HG02588 (cell line): ENCODE measurements at regions not wholly inside any gene's neighbourhood (a gene's known extent, or its start where the extent isn't known, plus 50 kb on each side); places are given as distances from the start of the nearest gene placed in this dataset.
"Not testable (repeated sequence)": the region's sequence is repeated elsewhere in the genome, so short reads cannot be mapped to it uniquely, and the experiment has no call there.

Experiments used
- ATAC-seq: cut with Tn5 transposase; IDR thresholded peaks from one replicate; pipeline ENCODE4 v1.9.1; 2021; ENCODE audit warnings: mild to moderate bottlenecking, moderate library complexity; ENCODE audit not compliant: unreplicated experiment

- no peak for ATAC-seq
Measured at GRCh38 chr11:116387641-116388040, 385.1 kb downstream of the BUD13 start.

DNA sequence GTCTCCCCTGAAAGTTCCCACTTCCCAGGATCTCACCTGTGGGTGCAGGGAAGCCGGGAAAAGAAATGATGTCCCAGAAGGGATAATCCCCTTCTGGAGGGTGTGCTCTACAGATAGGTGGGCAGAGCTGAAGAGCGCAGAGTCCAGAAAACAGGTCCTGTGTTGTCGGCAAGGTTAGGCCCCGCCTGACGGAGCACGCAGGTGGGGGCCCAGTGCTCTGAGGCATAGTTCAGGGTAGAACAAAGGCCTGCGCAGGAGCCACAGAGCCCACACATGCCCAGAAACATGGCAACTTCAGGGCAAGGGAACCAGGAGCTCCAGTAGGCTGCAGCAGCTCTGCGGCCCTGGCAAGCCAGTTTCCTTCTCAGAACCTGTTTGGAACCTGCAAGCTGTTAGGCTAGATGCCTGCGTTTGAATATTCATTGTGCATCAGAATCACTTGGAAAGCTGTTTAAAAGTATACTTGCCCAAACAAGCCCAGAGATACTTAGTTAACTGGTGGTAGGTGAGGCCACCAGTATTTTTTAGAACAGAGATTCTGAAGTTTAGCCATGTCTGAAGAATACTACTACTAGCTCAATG is 386.6 kb downstream of the BUD13 start:
- no peak for ATAC-seq

- no peak for ATAC-seq
Measured at GRCh38 chr11:116384876-116385275, 387.9 kb downstream of the BUD13 start.

- no peak for ATAC-seq
Measured at GRCh38 chr11:116384407-116384806, 388.4 kb downstream of the BUD13 start.

DNA sequence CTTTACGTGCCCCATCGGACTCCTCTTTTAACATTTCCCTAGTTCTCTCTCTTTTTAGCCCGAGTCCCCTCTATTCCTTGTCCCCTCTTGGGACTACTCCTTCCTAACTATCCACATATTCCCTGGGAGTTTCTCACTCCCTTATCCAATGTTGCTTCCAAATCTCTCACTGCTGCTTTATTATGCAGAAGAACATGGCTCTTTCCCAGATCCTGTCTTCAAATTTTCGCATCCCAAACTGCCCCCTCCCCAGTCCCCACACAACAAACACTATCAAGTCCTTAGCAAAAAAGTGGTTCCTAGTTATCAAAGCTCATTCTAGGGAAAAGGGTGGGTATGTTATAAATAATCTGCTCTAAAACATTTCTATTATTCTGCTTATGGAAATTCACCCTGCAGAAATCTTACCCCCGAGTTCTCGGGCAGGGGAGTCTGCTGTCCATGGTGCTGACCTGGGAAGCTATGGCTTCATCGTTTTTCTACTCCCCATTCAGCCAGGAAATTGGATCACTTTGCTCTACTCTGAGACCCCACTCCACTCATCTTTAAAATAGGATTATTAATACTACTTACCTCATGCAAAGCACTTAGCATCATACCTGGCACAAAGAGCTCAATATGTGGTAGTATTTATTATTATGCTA is 393.5 kb downstream of the BUD13 start:
- ATAC-seq, result no peak

GRCh38 chr11:116376547-116376946 is 396.2 kb downstream of the BUD13 start:
- no peak for ATAC-seq

- ATAC-seq, result no peak
Measured at GRCh38 chr11:116376054-116376453, 396.7 kb downstream of the BUD13 start.

DNA sequence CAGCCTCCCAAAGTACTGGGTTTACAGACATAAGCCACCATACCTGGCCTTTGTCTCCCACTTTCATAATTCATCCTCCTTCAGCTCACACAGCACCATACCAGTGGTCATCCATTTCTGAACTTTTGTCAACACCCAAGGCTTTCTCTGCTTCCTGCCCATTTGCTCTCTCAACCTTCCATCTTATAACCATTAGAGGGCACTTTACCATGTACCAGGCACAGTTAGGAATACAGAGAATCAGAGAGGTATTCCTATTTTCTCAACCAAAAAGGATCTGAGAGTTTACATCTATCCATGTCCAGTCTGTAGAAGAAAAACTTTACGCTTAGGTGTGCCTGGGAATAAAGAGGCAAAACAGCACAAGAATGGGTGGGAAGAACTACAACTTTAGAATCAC is 397.6 kb downstream of the BUD13 start:
- no peak for ATAC-seq

DNA sequence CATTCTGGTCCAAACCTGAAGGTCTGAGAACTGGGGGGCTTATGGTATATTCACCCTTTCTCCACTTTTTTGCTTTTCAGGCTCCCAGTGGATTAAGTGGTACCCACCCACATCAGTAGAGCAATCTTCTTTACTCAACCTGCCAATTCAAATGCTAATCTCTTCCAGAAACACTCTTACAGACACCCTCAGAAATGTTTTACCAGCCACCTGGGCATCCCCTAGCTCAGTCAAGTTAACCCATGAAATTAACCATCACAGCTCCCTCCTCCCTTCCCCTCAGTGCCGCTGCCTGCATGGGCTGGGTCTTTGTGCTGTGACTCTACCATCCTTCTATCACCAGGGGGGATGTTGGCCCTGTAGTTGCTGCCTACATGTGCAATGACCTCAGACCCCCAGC is 398.7 kb downstream of the BUD13 start:
- no peak for ATAC-seq

DNA sequence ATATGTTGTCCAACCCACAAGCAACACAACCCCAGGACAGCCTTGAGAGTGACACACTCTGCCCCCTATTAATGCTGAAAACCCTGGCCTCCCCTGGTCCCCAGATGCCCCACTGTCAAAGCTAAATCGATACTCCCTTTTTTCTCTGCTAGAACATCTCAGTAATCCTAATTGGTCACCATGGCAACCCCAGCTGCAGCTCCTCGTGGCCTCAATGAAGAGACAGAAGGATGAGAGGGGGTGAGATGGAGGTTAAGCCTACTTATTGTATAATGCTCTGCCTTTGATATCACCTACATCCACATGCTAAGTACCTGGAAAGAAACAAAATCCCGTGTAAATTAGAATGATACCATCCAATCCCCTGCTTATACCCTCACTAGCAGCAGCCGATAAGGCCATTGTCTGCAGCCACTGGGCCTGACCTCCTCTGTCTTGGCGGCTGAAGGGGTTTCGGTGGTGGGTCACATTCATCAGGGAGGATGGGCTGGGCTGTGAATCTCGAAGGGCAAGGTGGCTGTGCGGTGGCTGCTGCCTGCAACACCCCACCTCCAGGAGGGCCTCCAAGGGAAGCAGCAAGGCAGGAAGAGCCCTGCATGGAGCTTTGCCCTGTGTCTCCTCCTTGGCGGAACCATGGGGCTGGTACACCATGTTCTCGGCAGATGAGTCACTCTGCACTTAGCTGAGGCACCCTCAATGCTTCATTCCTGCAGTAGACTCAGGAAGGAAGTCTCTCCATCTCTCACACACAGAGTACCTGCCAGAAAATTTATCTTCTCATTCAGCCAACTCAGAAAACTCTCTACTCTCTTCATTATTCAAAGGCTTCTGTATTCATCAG is 399.5 kb downstream of the BUD13 start:
- ATAC-seq, result no peak

DNA sequence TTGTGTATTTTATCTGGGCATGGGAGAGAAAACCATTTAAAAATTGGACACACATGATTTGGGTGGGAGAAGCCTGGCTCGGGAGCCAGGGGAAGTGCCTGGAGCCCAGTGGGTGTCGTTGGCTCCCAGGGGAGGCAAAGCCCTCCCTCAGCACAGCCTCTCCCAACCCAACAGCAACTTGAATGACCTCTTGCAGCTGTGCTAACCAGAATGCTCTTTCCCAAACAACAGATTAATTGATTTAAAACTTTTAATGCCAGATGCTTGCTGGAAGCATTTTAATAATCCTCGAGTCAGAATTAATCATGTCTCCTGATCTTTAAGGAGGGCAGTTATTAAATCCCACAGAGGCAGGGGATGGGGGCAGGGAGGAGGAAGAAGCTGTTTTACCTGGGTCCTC is 401.6 kb downstream of the BUD13 start:
- ATAC-seq, result no peak

GRCh38 chr11:116368784-116369183 is 404.0 kb downstream of the BUD13 start:
- ATAC-seq, result no peak

GRCh38 chr11:116366980-116367645 is 405.7 kb downstream of the BUD13 start:
- no peak for ATAC-seq

DNA sequence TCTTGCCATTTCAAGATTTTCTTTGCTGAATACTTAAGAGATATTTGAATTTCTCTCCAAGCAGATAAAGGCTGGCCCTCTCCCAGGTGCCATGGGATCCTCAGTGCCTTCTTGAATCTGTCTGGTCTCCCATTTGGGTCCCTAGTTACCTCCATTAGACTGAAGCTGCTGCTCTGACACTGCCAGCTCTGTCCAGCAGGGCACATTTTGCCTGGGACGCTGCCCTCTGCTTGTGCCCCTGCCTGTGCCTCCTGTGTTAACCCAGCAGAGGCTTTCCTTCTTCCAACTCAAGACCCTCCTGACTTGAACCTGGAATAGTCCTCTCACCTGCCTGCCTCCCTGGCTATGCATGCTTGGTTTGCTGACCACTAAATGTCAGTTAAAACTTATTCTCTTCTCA is 406.3 kb downstream of the BUD13 start:
- ATAC-seq, result no peak

DNA sequence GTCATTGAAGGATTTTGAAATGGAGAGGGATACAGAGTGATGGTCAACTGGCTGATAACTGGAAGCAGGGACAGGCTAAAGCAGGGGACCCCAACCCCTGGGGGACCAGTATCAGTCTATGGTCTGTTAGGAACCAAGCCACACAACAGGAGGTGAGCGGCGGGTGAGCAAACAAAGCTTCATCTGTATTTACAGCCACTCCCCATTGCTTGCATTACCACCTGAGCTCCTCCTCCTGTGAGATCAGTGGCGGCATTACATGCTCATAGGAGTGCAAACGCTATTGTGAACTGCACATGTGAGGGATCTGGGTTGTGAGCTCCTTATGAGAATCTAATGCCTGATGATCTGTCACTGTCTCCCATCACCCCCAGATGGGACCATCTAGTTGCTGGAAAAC is 407.9 kb downstream of the BUD13 start:
- ATAC-seq, result not testable (repeated sequence)

- no peak for ATAC-seq
Measured at GRCh38 chr11:116364348-116364747, 408.4 kb downstream of the BUD13 start.

DNA sequence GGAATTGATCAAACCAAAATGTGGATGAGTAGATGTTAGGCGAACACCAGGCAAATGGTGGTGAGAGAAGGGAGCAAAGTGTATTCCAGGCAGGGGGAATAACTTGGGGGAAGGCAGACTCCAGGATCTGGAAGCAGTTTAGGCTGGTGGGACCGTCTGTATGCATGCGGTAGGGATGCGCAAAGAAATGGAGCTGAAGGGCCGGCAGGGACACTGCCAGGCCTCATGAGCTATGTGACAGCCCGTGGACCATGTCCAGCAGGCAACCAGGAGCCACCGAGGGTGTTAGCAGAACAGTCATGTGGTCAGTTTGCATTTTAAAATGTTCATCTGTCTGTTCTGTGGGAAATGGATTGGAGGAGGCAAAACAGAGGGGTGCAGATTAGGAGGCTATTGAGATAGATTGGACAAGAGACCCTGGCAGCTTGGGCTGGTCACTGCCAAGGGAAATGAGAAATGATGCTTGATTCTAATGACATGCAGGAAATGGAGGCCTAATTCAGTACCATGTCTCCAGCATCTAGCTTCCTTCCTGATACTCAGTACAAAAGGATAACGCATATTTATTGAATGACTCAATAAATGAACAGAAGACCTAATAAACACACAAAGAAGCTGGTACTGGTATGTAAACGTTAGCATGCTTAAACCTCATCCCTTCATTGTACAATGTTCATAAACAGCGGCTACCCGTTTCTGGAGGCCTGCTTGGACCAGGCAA is 412.4 kb downstream of the BUD13 start:
- no peak for ATAC-seq

DNA sequence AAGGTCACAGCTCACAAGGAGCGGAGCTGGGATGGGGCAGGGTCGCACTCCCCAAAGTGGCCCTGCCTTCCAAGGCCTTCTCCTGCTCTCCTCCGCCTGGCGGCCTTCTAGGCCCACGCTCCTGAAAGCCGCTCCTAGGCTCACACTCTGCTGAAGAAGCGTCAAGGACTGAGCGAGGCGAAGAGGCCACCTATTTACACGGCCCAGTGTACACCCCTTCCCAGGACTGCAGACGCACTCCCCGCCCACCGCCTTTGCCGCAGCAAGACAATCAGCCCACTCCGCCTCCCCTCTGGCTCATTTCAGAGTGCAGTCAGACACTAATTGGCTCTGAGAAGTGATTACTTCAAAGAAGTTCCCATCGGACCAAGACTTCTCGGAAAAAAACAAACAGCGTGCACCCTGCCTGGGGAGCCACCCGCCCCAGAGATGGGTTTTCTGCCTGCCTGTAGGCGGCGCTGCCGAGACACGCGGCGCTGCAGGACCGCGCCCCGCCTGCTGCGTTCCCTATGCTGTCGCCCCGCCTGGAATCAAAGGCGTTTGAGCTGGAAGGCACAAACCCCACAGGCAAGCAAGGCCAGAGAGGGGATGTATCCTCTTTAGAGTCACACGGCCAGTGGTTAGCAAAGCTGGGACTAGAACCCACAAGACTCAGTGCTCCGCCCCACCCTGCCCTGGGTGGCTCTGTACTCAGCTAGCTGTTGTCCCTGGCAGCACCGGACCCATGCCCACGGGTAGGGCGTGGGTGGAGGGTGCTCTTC is 414.8 kb downstream of the BUD13 start:
- ATAC-seq, result no peak

DNA sequence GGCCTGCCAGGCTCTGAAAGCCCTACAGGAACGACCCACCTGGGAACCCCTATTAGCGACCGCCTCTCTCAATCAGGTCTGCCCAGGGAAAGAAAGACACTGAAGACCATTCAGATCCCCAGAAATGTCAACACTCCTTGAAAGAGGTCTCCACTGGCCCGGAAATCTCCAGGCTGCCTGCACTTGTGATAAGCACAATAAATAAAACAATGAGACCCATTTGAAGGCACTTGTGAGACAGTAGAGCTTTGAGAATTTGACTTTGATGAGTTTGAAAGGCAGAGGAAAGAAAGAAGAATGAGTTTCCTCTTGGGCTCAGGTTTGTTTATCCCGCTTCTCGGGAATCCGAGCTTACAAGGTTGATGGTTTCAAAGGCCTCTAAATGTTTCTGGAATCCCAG is 416.3 kb downstream of the BUD13 start:
- no peak for ATAC-seq

DNA sequence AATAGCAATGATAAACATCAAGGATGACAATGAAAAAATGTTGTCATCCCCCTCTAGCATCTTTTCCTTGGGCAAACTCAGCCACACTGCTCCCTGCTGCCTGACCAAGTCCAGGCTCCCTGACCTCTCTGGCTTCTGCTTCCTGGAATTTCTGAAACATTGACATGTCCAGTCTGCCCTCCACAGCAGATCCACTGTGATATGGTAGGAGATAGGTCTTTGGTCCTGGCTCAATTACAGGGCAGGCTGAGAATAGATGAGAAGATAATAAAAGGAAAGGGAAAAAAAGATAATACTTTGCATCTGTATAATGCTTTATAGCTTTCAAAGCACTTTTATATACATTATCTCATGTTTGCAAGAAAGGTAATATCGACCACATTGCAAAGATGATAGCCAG is 417.7 kb downstream of the BUD13 start:
- ATAC-seq, result no peak
